GM18909 (cell line): ENCODE measurements at regions not wholly inside any gene's neighbourhood (a gene's known extent, or its start where the extent isn't known, plus 50 kb on each side); places are given as distances from the start of the nearest gene placed in this dataset.

Experiments
- ATAC-seq: cut with Tn5 transposase; IDR thresholded peaks from one replicate; pipeline ENCODE4 v1.9.1; 2021; ENCODE audit warnings: mild to moderate bottlenecking; ENCODE audit not compliant: unreplicated experiment, poor library complexity

GRCh38 chr5:93034621-93035590 lies 546.1 kb downstream of the NR2F1-AS1 start:
- ATAC-seq: no peak

- no peak for ATAC-seq
These were observed 558.1 kb downstream of the NR2F1-AS1 start for GRCh38 chr5:93022796-93023447.

- no peak for ATAC-seq
These were observed 558.8 kb downstream of the NR2F1-AS1 start for GRCh38 chr5:93022211-93022610.

- no peak for ATAC-seq
These were observed 561.1 kb downstream of the NR2F1-AS1 start for GRCh38 chr5:93019896-93020295.

GRCh38 chr5:93018461-93018860 lies 562.6 kb downstream of the NR2F1-AS1 start:
- ATAC-seq: no peak

GRCh38 chr5:93017849-93018248 lies 563.2 kb downstream of the NR2F1-AS1 start:
- no peak for ATAC-seq

GRCh38 chr5:93017376-93017775 lies 563.6 kb downstream of the NR2F1-AS1 start:
- ATAC-seq: no peak

- no peak for ATAC-seq
These were observed 570.4 kb downstream of the NR2F1-AS1 start for GRCh38 chr5:93010616-93011015.

GRCh38 chr5:93010037-93010436 lies 571.0 kb downstream of the NR2F1-AS1 start:
- no peak for ATAC-seq

GRCh38 chr5:93008502-93009207 lies 572.4 kb downstream of the NR2F1-AS1 start:
- ATAC-seq: no peak

- ATAC-seq: no peak
These were observed 574.1 kb downstream of the NR2F1-AS1 start for GRCh38 chr5:93006915-93007314.

GRCh38 chr5:92998456-92998855 lies 582.6 kb downstream of the NR2F1-AS1 start:
- ATAC-seq: no peak

- ATAC-seq: no peak
These were observed 586.6 kb downstream of the NR2F1-AS1 start for GRCh38 chr5:92994392-92994791.

GRCh38 chr5:92992073-92992472 lies 588.9 kb downstream of the NR2F1-AS1 start:
- no peak for ATAC-seq

- no peak for ATAC-seq
These were observed 589.4 kb downstream of the NR2F1-AS1 start for GRCh38 chr5:92991581-92992067.

GRCh38 chr5:92990771-92991170 lies 590.2 kb downstream of the NR2F1-AS1 start:
- no peak for ATAC-seq

GRCh38 chr5:92981001-92981400 lies 600.0 kb downstream of the NR2F1-AS1 start:
- no peak for ATAC-seq

- ATAC-seq: no peak
These were observed 600.5 kb downstream of the NR2F1-AS1 start for GRCh38 chr5:92980491-92980890.

GRCh38 chr5:92979716-92980115 lies 601.3 kb downstream of the NR2F1-AS1 start:
- no peak for ATAC-seq

- no peak for ATAC-seq
These were observed 603.0 kb downstream of the NR2F1-AS1 start for GRCh38 chr5:92977846-92978540.
